ENCODE measurements at regions not wholly inside any gene's neighbourhood (a gene's known extent, or its start where the extent isn't known, plus 50 kb on each side); places are given as distances from the start of the nearest gene placed in this dataset.

GRCh38 chr2:2587354-2587753 is 256.3 kb upstream of the MYT1L start:
- TF ChIP-seq, protein P1, sequence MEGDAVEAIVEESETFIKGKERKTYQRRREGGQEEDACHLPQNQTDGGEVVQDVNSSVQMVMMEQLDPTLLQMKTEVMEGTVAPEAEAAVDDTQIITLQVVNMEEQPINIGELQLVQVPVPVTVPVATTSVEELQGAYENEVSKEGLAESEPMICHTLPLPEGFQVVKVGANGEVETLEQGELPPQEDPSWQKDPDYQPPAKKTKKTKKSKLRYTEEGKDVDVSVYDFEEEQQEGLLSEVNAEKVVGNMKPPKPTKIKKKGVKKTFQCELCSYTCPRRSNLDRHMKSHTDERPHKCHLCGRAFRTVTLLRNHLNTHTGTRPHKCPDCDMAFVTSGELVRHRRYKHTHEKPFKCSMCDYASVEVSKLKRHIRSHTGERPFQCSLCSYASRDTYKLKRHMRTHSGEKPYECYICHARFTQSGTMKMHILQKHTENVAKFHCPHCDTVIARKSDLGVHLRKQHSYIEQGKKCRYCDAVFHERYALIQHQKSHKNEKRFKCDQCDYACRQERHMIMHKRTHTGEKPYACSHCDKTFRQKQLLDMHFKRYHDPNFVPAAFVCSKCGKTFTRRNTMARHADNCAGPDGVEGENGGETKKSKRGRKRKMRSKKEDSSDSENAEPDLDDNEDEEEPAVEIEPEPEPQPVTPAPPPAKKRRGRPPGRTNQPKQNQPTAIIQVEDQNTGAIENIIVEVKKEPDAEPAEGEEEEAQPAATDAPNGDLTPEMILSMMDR (IDR thresholded peaks at IDR 0.05) = no peak
- TF ChIP-seq POLR2A (IDR thresholded peaks at IDR 0.05) = no peak
- TF ChIP-seq EP300 (IDR thresholded peaks at IDR 0.05) = no peak
- TF ChIP-seq POLR2AphosphoS5 (IDR thresholded peaks at IDR 0.05) = no peak

All from suprapubic skin (tissue), 4 donors.